GM12878 (cell line): ENCODE measurements at regions not wholly inside any gene's neighbourhood (a gene's known extent, or its start where the extent isn't known, plus 50 kb on each side); places are given as distances from the start of the nearest gene placed in this dataset.

Experiments
- ATAC-seq: fragments of 200-7000 bp; cut with Tn5 transposase; 3 replicates; pipeline ENCODE4 v1.9.1; 2020; ENCODE audit warnings: mild to moderate bottlenecking, moderate library complexity
- BruUV-seq: library from RNA; stranded (reverse); fragments of 400-500 nt; replicated peaks from 2 replicates; lab custom pipeline; 2021; lab: Mats Ljungman, UMichigan
- CTCF ChIA-PET: fragments of 300-600 bp; sonication (Branson Sonifier 250); formaldehyde crosslinking; extraction: SDS; loops from one replicate; lab custom pipeline; 2021; ENCODE audit warnings: inconsistent platforms; lab: Yijun Ruan, JAX
- POLR2A ChIA-PET: fragments of 350-600 bp; formaldehyde crosslinking; extraction: SDS; loops from one replicate; lab custom pipeline; 2021; ENCODE audit warnings: inconsistent platforms; lab: Charles Lee
- RAD21 ChIA-PET: fragments of 300-600 bp; sonication (Branson Sonifier 250); formaldehyde crosslinking; loops from one replicate; lab custom pipeline; 2023; ENCODE audit warnings: antibody characterized with exemption; ENCODE audit not compliant: unreplicated experiment; lab: Charles Lee
- SMC1A ChIA-PET: fragments of 300-600 bp; sonication (Branson Sonifier 250); formaldehyde crosslinking; loops from one replicate; lab custom pipeline; 2023; ENCODE audit not compliant: unreplicated experiment, uncharacterized antibody; lab: Charles Lee
- DNase-seq: peaks from one replicate; pipeline ENCODE4 v3.0.0-alpha.2; 2011; ENCODE audit warnings: low read depth, low spot score
- FAIRE-seq: peaks from 3 replicates; lab custom pipeline; 2011; peaks lifted over from hg19 to GRCh38; lab: Jason Lieb, UNC
- H2AFZ ChIP-seq: 2 replicates; pipeline ENCODE4 v1.6.0; 2011; ENCODE audit warnings: low read depth, low read length, control low read depth; ENCODE audit not compliant: control insufficient read depth
- H3K27ac ChIP-seq: 2 replicates; pipeline ENCODE4 v1.5.1; 2011; ENCODE audit warnings: control low read depth; ENCODE audit not compliant: control insufficient read depth, insufficient read depth
- H3K27me3 ChIP-seq, 2 experiments: replicated peaks in 1 of 2; 2 replicates each; pipeline versions ENCODE4 v1.6.0 to v1.6.1; 2011; ENCODE audit warnings: low read length in 1 of 2; ENCODE audit not compliant: control insufficient read depth in 2 of 2, insufficient read depth in 2 of 2
- H3K36me3 ChIP-seq, 2 experiments: 2 replicates each; pipeline ENCODE4 v1.5.1; 2011; ENCODE audit warnings: low read length in 1 of 2; ENCODE audit not compliant: control insufficient read depth in 2 of 2, insufficient read depth in 2 of 2
- H3K4me1 ChIP-seq: 2 replicates; pipeline ENCODE4 v1.6.1; 2011; ENCODE audit warnings: mild to moderate bottlenecking, low read length, moderate library complexity, mixed read lengths; ENCODE audit not compliant: control insufficient read depth, insufficient read depth
- H3K4me2 ChIP-seq: 2 replicates; pipeline ENCODE4 v1.6.0; 2011; ENCODE audit warnings: control low read depth; ENCODE audit not compliant: control insufficient read depth, insufficient read depth
- H3K4me3 ChIP-seq: fragments of 200-600 bp; sonication (generic); 2 replicates; pipeline ENCODE4 v1.5.1; 2016
- H3K79me2 ChIP-seq: 2 replicates; pipeline ENCODE4 v1.6.0; 2011; ENCODE audit warnings: low read length; ENCODE audit not compliant: control insufficient read depth, insufficient read depth
- H3K9ac ChIP-seq: 2 replicates; pipeline ENCODE4 v1.8.0; 2011; ENCODE audit warnings: low read length, control low read depth, mixed read lengths; ENCODE audit not compliant: control insufficient read depth, insufficient read depth
- H3K9me3 ChIP-seq: replicated peaks from 3 replicates; pipeline ENCODE4 v1.5.1; 2011; ENCODE audit warnings: mild to moderate bottlenecking, low read length; ENCODE audit not compliant: control insufficient read depth, insufficient read depth
- H4K20me1 ChIP-seq: 2 replicates; pipeline ENCODE4 v1.6.0; 2011; ENCODE audit not compliant: control insufficient read depth, insufficient read depth
- BHLHE40 ChIP-seq, 2 experiments: fragments of 450-650 bp in 1 of 2; IDR thresholded peaks; 2 replicates each; pipeline ENCODE4 v1.6.1; 2011 to 2017; ENCODE audit warnings: low read depth in 2 of 2, borderline replicate concordance in 1 of 2, improper control_type of control experiment in 1 of 2, low read length in 1 of 2, mild to moderate bottlenecking in 1 of 2
- CBX5 ChIP-seq: sonication (generic); IDR thresholded peaks from 2 replicates; pipeline ENCODE4 v1.6.1; 2016; ENCODE audit warnings: low read depth, moderate library complexity, mild to moderate bottlenecking, inconsistent platforms
- E2F4 ChIP-seq: IDR thresholded peaks from 2 replicates; pipeline ENCODE4 v1.6.1; 2012; ENCODE audit warnings: low read depth, low read length, improper control_type of control experiment
- EP300 ChIP-seq, 2 experiments: fragments of 150-350 bp in 1 of 2; IDR thresholded peaks; 2 replicates each; pipeline ENCODE4 v1.6.1; 2011 to 2012; ENCODE audit warnings: low read depth in 2 of 2, low read length in 2 of 2, borderline replicate concordance in 1 of 2, improper control_type of control experiment in 1 of 2, inconsistent platforms in 1 of 2; ENCODE audit not compliant: control insufficient read depth in 1 of 2
- EZH2 ChIP-seq: IDR thresholded peaks from 2 replicates; pipeline ENCODE4 v1.6.1; 2012; ENCODE audit warnings: low read depth, mild to moderate bottlenecking, control low read depth, inconsistent platforms, low read length, borderline replicate concordance; ENCODE audit not compliant: control insufficient read depth
- FOXK2 ChIP-seq: fragments of 450-650 bp; IDR thresholded peaks from 2 replicates; pipeline ENCODE4 v1.6.1; 2017; ENCODE audit warnings: mild to moderate bottlenecking, moderate library complexity
- GATAD2B ChIP-seq: fragments of 450-650 bp; conservative IDR thresholded peaks from 2 replicates; pipeline ENCODE4 v1.6.1; 2017; ENCODE audit warnings: low read depth, mild to moderate bottlenecking, moderate library complexity
- HDAC6 ChIP-seq: fragments of 200-600 bp; sonication (generic); IDR thresholded peaks from one replicate; pipeline ENCODE4 v1.8.0; 2017; ENCODE audit warnings: antibody characterized with exemption; ENCODE audit not compliant: unreplicated experiment
- MTA2 ChIP-seq: fragments of 450-650 bp; IDR thresholded peaks from 2 replicates; pipeline ENCODE4 v1.6.1; 2016; ENCODE audit warnings: low read depth, mild to moderate bottlenecking, moderate library complexity
- MTA3 ChIP-seq: IDR thresholded peaks from 2 replicates; pipeline ENCODE4 v1.6.1; 2012; ENCODE audit warnings: low read length, inconsistent platforms, borderline replicate concordance
- NFIC ChIP-seq: IDR thresholded peaks from 2 replicates; pipeline ENCODE4 v1.6.1; 2012; ENCODE audit warnings: low read depth, mild to moderate bottlenecking, inconsistent platforms, low read length, moderate library complexity
- SKIL ChIP-seq: fragments of 450-650 bp; IDR thresholded peaks from 2 replicates; pipeline ENCODE4 v1.6.1; 2017; ENCODE audit warnings: mild to moderate bottlenecking, low read depth, inconsistent platforms; ENCODE audit not compliant: poor library complexity, severe bottlenecking
- SMARCA5 ChIP-seq: fragments of 450-650 bp; IDR thresholded peaks from 2 replicates; pipeline ENCODE4 v1.6.1; 2017; ENCODE audit warnings: mild to moderate bottlenecking
- TCF3 ChIP-seq: IDR thresholded peaks from 2 replicates; pipeline ENCODE4 v1.6.1; 2012; ENCODE audit warnings: low read depth, mild to moderate bottlenecking, low read length, borderline replicate concordance; ENCODE audit not compliant: insufficient read depth
- ZBTB40 ChIP-seq: fragments of 450-650 bp; IDR thresholded peaks from 2 replicates; pipeline ENCODE4 v1.6.1; 2016; ENCODE audit warnings: mild to moderate bottlenecking, moderate library complexity, borderline replicate concordance
- ZNF207 ChIP-seq: fragments of 450-650 bp; IDR thresholded peaks from 2 replicates; pipeline ENCODE4 v1.6.1; 2014; ENCODE audit warnings: antibody characterized with exemption, mild to moderate bottlenecking, borderline replicate concordance
- ZNF24 ChIP-seq: fragments of 450-650 bp; IDR thresholded peaks from 2 replicates; pipeline ENCODE4 v1.6.1; 2017; ENCODE audit warnings: antibody characterized with exemption, mild to moderate bottlenecking
- WGBS: methylation state at CpG from one replicate; pipeline ENCODE4 v1.1.6; 2016; ENCODE audit warnings: low lambda C conversion rate; ENCODE audit not compliant: insufficient replicate concordance, insufficient coverage; ENCODE audit errors: missing lambda C conversion rate; 5-methylcytosine and 5-hydroxymethylcytosine counted together
- in situ Hi-C: fragments of 300-500 bp; cut with MboI; formaldehyde crosslinking; loops from 9 replicates; pipeline ENCODE4 v1.14.3; 2018; ENCODE audit warnings: mixed read lengths
- intact Hi-C: fragments of 100-400 bp; cut with micrococcal nuclease; formaldehyde crosslinking; loops from one replicate; pipeline ENCODE4 v1.14.2; 2022; ENCODE audit not compliant: unreplicated experiment

- H3K36me3 ChIP-seq, result no peaks in the 10 kb centered on the region
- H3K9ac ChIP-seq, result no peak overlapping the region
- no TSS peak for BruUV-seq
- RAD21 ChIA-PET, result no interaction called here
- H3K27ac ChIP-seq, result no peak overlapping the region
- POLR2A ChIA-PET, result no interaction called here
- SMC1A ChIA-PET, result no interaction called here
- FAIRE-seq, result no peak
- H3K9me3 ChIP-seq, result no peaks in the 10 kb centered on the region
- in situ Hi-C loops (no loop called here), intact Hi-C loops (no loop called here)
- DNase-seq, result no peak
- 21% methylated on average over 3 of the region's 3 CpGs for WGBS
- H3K4me1 ChIP-seq, result no peaks in the 10 kb centered on the region
- no peak overlapping the region for H2AFZ ChIP-seq
- TF ChIP-seq CBX5, result no peak
- no peak for TF ChIP-seq TCF3
- no peak for TF ChIP-seq MTA2
- no peak for TF ChIP-seq SMARCA5
- no peak for TF ChIP-seq GATAD2B
- no peak for TF ChIP-seq SKIL
- no peak for TF ChIP-seq ZBTB40
- no peak for TF ChIP-seq FOXK2
- TF ChIP-seq HDAC6, result no peak
- TF ChIP-seq NFIC, result no peak
- no peak for TF ChIP-seq ZNF24
- TF ChIP-seq BHLHE40 (IDR thresholded peaks at IDR 0.05; ENCODE audit: borderline replicate concordance in 1 of 2, low read depth in 2 of 2, low read length in 1 of 2), result no peak
- TF ChIP-seq EZH2, result no peak
- no peak for TF ChIP-seq MTA3
- TF ChIP-seq ZNF207, result no peak
- no peak for TF ChIP-seq EP300 (IDR thresholded peaks at IDR 0.05; ENCODE audit: borderline replicate concordance in 1 of 2, control insufficient read depth in 1 of 2, low read depth in 2 of 2, low read length in 2 of 2)
- TF ChIP-seq E2F4, result no peak
- ATAC-seq, result no peak
- CTCF ChIA-PET, result no interaction called here
- H3K79me2 ChIP-seq, result no peaks in the 10 kb centered on the region
- H4K20me1 ChIP-seq, result no peaks in the 10 kb centered on the region
- no peak overlapping the region for H3K4me2 ChIP-seq
- H3K4me3 ChIP-seq, result no peak overlapping the region
- H3K27me3 ChIP-seq, result no peaks in the 10 kb centered on the region
These were observed 216.1 kb upstream of the CPHXL start for GRCh38 chr16:75942351-75942750.
